ENCODE measurements at regions not wholly inside any gene's neighbourhood (a gene's known extent, or its start where the extent isn't known, plus 50 kb on each side); places are given as distances from the start of the nearest gene placed in this dataset.

DNA sequence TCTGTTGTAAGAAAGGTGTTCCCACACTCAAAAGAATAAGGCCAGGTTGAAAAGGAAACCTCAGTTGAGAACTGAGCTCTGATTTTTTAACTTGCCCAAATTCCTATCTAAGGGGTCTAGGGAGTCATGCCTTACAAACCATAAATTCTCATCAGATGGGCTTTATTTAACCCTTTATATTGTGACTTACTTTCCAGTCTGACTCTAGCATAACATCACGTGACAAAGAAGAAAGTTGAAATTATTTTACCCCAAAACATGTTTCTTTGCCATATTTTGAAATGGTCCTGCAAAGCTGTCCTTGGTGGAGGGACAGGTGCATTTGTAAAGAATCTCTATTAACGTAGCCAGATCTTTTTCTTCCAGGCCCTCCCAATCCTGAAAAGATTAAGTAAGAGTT is 411.7 kb downstream of the GALC start:
- DNase-seq (ENCODE audit: low spot score) (no peak), ATAC-seq (no peak)
- intact Hi-C loops (cut with DNase I) = no loop called here

DNA sequence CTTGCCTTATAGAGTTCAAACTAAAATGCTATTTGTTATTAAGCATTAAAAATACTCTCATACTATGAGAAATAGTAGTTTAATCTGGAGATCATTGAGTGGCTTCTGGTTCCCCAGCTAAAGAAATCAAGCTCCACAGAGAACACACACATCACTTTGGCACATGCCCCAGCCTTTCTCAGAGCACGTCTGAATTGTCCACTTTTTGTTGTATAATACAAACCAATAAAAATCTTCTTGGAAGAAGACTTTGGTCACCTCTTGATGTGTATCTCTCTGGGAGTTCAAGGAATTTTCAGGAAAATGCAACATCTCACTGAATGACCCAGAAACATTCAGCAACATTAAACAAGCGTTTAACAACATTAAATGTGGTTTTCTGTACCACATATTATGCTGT is 413.9 kb downstream of the GALC start:
- no peak for DNase-seq (ENCODE audit: low spot score)
- no peak for ATAC-seq
- intact Hi-C loops (cut with DNase I) = no loop called here

DNA sequence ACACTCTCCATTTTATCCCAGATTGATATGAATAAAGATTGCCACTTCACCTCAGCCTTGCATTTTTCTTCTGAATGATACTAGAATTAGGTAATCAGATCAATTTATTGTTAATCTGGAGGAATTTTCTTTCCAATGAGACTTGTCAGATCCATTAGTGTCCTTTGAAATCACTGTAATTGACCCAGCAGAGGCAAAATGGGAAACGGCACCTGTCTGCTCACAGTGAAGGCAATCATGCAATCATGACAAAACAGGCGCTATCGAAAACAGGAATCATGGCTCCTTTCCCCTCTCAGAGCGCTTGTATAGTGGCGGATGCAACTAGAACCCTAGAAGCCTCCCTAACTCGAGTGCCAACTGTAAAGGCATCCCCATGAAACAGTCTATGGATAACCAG is 417.6 kb downstream of the GALC start:
- intact Hi-C loops (cut with DNase I) = no loop called here
- no peak for DNase-seq (ENCODE audit: low spot score)
- no peak for ATAC-seq

DNA sequence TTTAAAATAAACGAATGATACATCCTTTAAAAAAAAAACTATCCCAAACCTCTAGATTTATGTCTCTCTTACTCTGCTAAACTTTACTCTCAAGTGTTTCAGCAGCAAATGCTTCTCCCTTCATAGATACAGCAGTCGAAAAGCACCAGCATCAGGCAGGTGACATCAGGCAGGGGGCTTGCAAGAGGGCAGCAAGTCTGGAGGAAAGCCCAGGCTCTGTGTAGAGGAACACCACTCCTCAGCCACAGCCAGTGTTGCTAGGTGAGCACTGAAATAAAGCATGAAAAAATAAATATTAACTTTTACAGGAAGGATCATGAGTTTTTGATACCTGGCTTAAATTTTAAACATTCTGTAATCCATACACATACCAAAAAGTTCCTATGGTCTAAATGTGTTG is 419.4 kb downstream of the GALC start:
- DNase-seq (ENCODE audit: low spot score) (no peak), ATAC-seq (no peak)
- intact Hi-C loops (cut with DNase I) = no loop called here

DNA sequence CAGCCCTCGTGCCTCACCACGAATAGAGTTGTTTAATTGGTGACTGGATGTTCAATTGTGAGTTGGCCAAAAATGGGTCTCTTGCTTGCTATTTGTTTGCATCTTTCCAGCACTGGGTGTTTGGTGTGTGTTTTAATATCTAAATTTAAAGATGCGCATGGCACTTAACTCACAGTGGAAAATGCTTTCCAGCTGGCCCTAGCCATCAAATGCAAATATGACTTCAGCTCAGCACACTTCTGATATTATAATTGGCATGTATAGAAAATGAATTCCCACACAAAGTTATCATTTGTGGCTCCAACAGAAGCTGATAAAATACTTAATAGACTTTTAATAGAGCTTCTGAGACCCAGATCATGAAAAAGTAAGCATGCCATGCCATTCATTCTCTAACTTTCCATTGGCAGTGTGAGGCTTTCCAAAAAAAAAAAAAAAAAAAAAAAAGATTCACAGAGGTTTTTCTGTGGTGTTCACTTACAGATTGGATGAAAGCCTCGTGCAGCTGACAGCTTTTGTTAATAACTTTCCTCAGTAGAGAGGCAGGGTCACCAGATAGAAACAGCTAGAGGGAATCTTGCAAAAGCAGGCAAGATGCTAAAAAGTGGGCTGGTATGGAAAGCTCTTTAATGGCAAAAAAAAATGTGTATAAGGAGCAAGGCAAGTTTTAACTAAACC is 425.2 kb downstream of the GALC start:
- ATAC-seq = no peak
- intact Hi-C loops (cut with DNase I) = no loop called here
- DNase-seq (ENCODE audit: low spot score) = no peak

DNA sequence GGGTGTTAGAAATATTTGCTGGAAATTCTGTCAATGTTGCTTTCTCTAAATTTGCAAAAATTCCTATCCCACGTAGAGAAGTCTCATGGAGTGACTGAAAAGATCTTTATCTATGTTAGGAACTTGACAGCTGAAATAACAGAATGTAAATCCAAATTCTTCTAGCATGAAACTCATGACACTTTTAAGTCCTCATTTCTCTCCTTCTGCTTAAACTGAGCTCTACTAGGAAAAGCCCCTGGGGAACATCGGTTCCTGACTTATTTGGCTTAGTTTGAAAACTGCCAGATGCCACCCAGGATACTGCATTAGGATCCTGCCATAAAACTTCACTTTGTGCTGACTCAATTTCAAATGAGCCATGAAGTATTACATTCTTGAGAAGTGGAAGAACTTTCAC is 426.0 kb downstream of the GALC start:
- no peak for DNase-seq (ENCODE audit: low spot score)
- peak; percentile 39 for ATAC-seq
- intact Hi-C loops (cut with DNase I) = no loop called here

DNA sequence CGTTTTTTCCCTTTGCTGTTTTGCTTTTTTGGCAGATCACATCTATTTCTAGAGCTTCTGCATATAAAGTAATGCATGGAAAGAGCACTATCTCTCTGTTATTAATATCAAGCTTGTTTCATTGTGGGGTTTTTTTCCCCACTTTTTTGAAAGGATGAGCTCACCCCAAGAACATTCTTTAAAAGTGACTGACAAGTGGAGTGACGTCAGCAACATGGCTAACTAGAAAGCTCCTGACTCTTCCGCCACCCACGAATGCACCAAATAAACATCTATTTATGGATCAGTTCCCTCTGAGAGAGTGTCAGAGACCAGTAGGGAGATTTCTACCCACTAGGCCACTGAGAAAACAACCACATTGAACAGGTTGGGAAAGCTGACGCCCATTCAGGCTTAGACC is 445.4 kb downstream of the GALC start:
- intact Hi-C loops (cut with DNase I) = no loop called here
- no peak for ATAC-seq
- no peak for DNase-seq (ENCODE audit: low spot score)

DNA sequence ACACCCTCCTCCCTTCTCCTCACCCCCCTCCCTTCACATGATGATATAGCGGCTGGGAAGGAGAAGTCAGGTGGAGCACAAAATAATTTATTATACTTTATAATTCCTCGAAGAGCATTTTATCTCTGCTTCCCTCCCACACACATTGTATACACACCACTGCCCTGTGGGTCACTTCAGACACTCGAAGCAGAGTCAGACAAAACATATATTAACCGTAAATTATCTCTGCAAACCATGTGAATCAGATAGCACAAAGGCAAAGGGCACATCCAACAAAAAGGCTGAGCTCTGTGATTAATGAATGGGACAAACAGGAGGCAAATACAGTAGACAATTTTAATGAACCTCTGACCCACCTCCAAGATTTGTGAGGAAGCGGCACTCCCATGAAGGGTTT is 450.7 kb downstream of the GALC start:
- intact Hi-C loops (cut with DNase I) = no loop called here
- ATAC-seq (no peak), DNase-seq (ENCODE audit: low spot score) (no peak)

DNA sequence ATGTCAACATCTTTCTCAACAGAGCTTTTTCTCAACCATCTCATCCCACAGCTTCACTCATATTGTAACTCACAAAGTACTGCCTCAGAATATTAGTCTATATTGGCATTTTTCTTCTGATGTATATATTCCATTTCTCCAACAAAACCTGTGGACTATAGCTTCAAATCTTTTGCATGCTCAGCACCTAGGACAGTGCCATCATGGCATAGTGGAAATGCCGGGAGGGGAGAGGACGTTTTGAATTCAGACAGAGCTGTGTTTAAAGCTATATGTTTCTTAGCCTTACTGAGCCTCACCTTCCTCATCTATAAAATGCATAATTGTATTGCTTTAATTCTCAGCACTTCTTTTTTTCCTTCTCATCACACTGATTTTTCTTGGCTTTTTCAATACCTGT is 452.6 kb downstream of the GALC start:
- intact Hi-C loops (cut with DNase I) = no loop called here
- ATAC-seq (no peak), DNase-seq (ENCODE audit: low spot score) (no peak)

DNA sequence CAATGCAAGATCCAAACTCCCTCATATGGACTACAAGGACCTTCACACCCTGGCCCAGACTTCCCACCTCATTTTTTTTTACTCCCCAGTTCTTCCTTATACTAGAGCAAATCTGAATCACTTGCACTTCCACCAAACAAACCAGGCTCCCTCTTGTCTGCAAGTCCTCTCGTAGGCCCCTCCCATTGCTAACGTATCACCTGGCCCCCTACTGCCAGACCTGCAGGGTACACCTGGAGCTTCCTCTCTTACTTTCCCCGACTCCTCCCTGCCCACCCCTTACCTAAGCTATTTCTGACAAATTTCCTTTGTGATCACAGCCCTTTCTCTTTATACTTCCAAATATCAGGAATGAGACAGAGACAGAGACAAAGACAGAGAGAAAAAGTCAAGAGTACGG is 463.9 kb downstream of the GALC start:
- ATAC-seq (no peak), DNase-seq (ENCODE audit: low spot score) (no peak)
- intact Hi-C loops (cut with DNase I) = no loop called here

DNA sequence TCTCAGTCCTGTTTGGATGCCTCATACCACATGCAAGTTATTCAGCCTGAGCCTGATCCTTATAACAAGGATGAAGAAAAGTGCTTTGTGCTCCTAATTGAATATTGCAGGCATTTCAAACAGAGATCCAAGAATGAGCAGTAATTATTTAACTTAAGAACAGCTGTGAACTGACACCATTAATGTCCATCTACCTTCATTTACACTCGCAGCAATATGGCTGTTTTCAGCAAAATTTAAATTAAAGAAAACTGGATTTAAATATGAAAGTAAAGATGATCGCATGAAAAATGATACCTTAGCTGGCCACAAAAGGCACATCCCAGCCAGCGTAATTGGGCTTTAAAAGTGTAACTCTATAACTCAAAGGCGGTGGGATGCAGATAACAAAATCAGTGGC is 466.3 kb downstream of the GALC start:
- ATAC-seq = no peak
- intact Hi-C loops (cut with DNase I) = no loop called here

DNA sequence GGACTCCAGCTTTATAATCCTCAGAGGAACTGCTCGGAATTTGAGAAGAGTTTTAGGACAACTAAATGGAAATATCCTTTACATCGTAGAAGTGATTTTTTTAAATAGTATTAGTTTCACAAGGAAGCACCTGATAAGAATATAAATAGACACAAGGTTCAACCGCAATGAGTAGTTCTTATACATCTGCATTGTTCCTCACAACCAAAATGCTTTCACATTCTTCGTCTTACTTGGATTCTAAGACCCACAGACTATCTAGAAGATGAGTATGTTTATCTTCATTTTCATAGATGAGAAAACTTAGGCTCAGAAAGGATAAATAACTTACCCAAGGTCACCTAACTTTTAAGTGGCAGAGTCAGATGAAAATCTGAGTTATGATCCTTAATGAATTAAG is 469.0 kb downstream of the GALC start:
- no peak for DNase-seq (ENCODE audit: low spot score)
- no peak for ATAC-seq
- intact Hi-C loops (cut with DNase I) = no loop called here

More for the DNA sequence above, 466.3 kb downstream of the GALC start:
- DNase-seq (ENCODE audit: low spot score) = no peak

DNA sequence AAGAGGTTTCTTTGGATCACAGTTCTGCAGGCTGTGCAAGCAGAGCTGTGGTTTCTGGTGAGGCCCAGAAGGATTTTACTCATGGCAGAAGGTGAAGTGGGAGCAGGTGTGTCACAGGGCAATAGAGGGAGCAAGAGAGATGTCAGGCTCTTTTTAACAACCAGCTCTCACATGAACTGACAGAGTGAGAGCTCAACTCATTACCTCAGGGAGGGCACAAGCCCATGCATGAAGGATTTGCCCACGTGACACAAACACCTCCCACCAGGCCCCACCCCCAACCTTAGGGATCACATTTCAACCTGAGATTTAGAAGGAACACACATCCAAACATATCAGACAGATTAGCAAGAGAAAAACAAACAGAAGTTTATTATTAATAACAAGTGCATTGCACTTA is 470.4 kb downstream of the GALC start:
- ATAC-seq (no peak), DNase-seq (ENCODE audit: low spot score) (no peak)
- intact Hi-C loops (cut with DNase I) = no loop called here

DNA sequence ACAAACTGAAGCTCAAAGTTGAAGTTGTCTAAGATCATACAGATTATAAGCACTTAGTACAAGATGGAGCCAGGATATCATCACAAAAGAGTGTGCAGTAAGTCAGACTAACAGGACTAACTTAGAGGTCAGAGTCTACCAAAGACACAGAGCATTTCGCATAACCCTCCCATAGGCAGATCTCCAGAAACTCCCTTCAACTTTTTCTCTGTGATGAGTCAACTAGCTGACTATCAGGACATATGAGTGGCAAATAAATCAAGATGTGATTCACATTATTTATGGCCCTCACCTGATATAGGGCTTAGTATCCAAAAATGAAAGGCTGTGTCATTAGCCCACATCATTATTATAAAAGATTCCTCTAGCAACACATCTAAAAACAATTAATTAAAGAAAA is 484.6 kb downstream of the GALC start:
- DNase-seq (ENCODE audit: low spot score) (no peak), ATAC-seq (no peak)
- intact Hi-C loops (cut with DNase I) = no loop called here

DNA sequence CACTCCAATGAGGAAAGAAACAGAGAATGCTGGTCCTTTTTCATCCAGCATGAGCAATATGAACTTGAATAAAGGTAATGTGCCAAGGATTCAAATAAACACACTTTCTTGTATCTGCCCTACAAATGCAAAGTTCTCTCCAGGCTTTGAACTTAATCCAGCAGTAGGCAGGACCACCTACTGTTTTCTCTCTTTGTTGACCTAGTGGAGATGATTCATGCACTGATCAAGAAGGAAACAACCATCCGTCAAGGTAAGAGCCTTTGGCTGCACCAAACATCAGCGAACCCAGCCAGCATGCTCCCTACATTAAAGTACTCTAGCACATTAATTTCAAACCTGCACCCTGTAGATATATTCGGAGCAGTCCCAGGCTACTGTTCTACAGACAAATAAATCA is 489.3 kb downstream of the GALC start:
- intact Hi-C loops (cut with DNase I) = no loop called here
- ATAC-seq (no peak), DNase-seq (ENCODE audit: low spot score) (no peak)

DNA sequence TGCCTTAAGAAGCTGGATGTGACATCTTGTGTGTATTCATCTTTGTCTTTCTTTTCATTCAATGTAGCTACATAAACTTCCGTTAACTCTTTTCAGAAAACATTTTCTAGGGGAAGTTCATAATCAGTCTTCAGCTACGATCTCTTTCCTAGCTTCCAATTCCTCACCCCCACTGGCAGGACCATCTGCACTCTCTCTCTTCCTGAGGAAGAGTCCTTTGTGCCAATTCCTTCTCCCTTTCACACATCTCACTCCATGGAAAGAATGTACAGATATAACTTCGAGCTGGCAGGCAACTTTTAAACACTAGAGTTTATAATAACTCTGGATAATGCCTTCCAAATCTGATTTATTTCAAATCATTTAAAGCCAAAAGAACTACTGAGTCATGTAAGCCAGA is 495.7 kb downstream of the GALC start:
- no peak for DNase-seq (ENCODE audit: low spot score)

DNA sequence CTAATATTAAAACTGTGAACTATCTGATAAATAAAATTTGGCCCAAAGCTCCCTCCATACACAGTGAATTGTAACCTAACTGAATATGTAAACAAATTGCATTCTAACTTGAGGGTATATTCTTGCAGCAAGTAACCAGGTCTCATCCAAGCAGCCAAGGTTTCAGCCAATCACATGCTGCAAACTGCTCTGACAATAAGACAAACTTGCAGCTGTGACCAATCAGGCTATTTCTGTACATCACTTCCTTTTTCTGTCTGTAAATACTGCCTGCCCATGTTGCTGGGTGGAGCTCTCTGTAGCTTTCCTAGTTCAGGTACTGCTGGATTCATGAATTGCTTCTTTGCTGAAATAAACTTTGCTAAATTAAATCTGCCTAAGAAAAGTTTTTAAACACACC is 499.0 kb downstream of the GALC start:
- no peak for DNase-seq (ENCODE audit: low spot score)
- no peak for ATAC-seq
- intact Hi-C loops (cut with DNase I) = no loop called here

More for the DNA sequence above, 495.7 kb downstream of the GALC start:
- intact Hi-C loops (cut with DNase I) = no loop called here
- no peak for ATAC-seq

DNA sequence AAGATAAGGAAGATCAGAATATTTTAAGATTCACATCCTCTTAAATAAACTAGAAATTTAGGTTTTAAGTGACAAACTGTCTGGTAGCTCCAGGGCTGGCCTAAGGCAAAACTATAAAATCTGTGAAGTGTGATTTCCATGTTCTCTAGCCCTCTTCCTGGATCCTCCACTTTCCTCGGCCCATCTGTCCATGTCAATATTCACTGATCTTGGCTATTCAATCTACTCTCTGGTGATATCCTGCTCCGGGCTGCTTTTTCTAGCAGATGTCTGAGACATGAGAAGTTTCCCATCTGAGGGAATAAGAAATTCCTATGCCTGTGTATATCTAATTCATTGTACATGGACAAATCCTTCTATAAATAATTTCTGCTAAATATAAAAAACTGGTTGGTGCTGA is 500.4 kb downstream of the GALC start:
- ATAC-seq = no peak
- intact Hi-C loops (cut with DNase I) = no loop called here
- no peak for DNase-seq (ENCODE audit: low spot score)

DNA sequence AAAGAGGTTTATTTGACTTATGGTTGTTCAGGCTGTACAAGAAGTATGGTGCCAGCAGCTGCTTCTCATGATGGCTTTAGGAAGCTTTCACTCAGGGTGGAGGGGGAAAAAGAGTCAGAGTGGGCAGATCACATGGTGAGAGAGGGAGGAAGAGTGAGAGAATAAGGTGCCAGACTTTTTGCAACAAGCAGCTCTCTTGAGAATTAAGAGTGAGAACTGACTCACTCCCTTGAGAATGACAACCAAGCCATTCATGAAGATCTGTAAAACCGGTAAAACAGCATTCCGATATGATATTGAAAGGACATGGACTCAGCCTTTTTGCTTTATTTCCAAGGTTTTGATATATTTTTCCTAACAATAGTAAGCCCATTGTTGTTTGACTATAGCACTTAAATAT is 501.2 kb downstream of the GALC start:
- no peak for ATAC-seq
- intact Hi-C loops (cut with DNase I) = no loop called here
- DNase-seq (ENCODE audit: low spot score) = no peak

DNA sequence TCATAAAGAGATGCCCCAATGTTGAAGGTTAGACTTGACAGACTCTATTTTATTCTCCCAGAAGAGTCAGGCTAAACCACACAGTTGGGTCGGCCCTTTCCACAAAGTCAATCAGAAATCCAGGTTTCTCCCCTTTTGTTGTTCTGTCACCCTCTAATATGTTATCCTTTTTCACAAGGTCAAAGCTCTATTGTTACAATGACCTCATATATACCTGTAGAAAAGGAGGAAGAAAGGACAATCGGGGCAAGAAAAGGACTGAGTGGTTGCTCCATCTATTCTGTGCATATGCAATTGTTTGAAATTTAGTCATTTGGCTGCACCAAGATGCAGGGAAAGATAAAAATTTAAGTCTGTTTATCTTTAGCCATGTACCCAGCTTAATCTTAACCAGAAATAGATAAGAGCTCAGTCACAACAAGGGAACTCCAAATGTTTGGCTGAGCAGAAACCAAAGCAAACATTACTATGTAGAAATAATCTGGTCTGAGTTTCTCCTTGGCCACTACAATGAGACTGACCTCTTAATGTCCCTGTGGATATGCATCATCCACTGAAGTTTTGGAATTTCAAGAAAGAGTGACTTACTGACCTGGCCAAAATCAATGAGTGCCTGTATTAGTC is 503.7 kb downstream of the GALC start:
- no peak for ATAC-seq
- DNase-seq (ENCODE audit: low spot score) = no peak

More for the DNA sequence above, 503.7 kb downstream of the GALC start:
- intact Hi-C loops (cut with DNase I) = no loop called here

Measured in sciatic nerve (tissue), 2 donors.